ENCODE measurements at regions not wholly inside any gene's neighbourhood (a gene's known extent, or its start where the extent isn't known, plus 50 kb on each side); places are given as distances from the start of the nearest gene placed in this dataset.

GRCh38 chr13:109331011-109331433, 455.4 kb downstream of the IRS2 start:
- H3K27ac ChIP-seq = no peak overlapping the region
- TF ChIP-seq, protein P1, sequence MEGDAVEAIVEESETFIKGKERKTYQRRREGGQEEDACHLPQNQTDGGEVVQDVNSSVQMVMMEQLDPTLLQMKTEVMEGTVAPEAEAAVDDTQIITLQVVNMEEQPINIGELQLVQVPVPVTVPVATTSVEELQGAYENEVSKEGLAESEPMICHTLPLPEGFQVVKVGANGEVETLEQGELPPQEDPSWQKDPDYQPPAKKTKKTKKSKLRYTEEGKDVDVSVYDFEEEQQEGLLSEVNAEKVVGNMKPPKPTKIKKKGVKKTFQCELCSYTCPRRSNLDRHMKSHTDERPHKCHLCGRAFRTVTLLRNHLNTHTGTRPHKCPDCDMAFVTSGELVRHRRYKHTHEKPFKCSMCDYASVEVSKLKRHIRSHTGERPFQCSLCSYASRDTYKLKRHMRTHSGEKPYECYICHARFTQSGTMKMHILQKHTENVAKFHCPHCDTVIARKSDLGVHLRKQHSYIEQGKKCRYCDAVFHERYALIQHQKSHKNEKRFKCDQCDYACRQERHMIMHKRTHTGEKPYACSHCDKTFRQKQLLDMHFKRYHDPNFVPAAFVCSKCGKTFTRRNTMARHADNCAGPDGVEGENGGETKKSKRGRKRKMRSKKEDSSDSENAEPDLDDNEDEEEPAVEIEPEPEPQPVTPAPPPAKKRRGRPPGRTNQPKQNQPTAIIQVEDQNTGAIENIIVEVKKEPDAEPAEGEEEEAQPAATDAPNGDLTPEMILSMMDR (IDR thresholded peaks at IDR 0.05; ENCODE audit: low read depth, low read length) = no peak
- no peaks in the 10 kb centered on the region for H3K9me3 ChIP-seq (ENCODE audit: severe bottlenecking)
- no peak for DNase-seq
- no peaks in the 10 kb centered on the region for H3K27me3 ChIP-seq (ENCODE audit: insufficient read depth, low read depth, severe bottlenecking)
- no peaks in the 10 kb centered on the region for H3K36me3 ChIP-seq
- no peak overlapping the region for H3K4me3 ChIP-seq (ENCODE audit: low read depth, low read length)

DNA sequence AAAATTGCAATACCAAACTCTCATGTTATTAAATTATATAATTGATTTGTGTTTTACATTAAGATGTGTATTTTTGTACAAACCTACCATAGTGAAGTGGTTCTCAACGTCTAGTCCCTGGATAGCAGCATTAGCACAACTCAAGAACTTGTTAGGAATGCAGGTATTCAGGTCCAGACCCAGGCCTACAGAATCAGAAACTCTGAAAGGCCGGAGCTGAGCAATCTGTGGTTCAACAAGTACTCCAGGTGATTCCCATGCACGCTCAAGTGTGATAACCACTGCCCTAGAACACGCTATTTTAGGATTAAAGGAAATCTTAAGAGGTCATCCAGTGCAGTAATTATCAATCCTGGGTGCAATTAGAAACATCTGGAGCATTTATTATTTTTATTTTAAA, 456.3 kb downstream of the IRS2 start:
- H3K27me3 ChIP-seq (ENCODE audit: insufficient read depth, low read depth, severe bottlenecking) = no peaks in the 10 kb centered on the region
- TF ChIP-seq, protein P1 (IDR thresholded peaks at IDR 0.05; ENCODE audit: low read depth, low read length) = no peak
- H3K4me3 ChIP-seq (ENCODE audit: low read depth, low read length) = no peak overlapping the region
- H3K9me3 ChIP-seq (ENCODE audit: severe bottlenecking) = no peaks in the 10 kb centered on the region
- H3K36me3 ChIP-seq = no peaks in the 10 kb centered on the region
- no peak for DNase-seq
- no peak overlapping the region for H3K27ac ChIP-seq

DNA sequence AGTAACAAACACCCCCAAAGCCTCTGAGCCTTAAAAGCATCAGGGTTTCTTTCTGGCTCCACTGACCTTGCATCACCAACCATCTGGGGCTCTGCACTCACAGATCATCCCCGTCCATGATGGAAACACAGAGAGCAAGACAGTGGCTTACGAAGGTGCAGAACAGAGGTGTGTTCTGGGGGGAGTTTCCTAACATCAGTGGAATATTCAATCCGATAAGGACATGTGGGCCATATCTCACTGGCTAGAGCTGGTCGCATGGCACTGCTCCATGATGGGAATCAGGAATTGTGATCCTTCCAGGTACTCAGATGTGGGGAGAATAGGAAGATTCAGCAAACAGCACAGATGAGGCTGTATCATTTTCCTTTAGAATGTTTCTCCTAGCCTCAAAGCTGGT, 457.2 kb downstream of the IRS2 start:
- Histone ChIP-seq H3K27me3 (ENCODE audit: insufficient read depth, low read depth, severe bottlenecking) (no peaks in the 10 kb centered on the region), H3K27ac (no peak overlapping the region), H3K36me3 (no peaks in the 10 kb centered on the region), H3K4me3 (ENCODE audit: low read depth, low read length) (no peak overlapping the region), H3K9me3 (ENCODE audit: severe bottlenecking) (no peaks in the 10 kb centered on the region)
- TF ChIP-seq, protein P1 (IDR thresholded peaks at IDR 0.05; ENCODE audit: low read depth, low read length) = no peak
- DNase-seq = no peak

- H3K9me3 ChIP-seq (ENCODE audit: severe bottlenecking) = no peaks in the 10 kb centered on the region
- no peak overlapping the region for H3K27ac ChIP-seq
- H3K4me3 ChIP-seq (ENCODE audit: low read depth, low read length) = no peak overlapping the region
- TF ChIP-seq, protein P1 (IDR thresholded peaks at IDR 0.05; ENCODE audit: low read depth, low read length) = no peak
- no peaks in the 10 kb centered on the region for H3K27me3 ChIP-seq (ENCODE audit: insufficient read depth, low read depth, severe bottlenecking)
- H3K36me3 ChIP-seq = no peaks in the 10 kb centered on the region
- no peak for DNase-seq
Observed at GRCh38 chr13:109326601-109327000, 459.8 kb downstream of the IRS2 start.

- peaks cover 6% of the 10 kb centered on the region for H3K9me3 ChIP-seq (ENCODE audit: severe bottlenecking)
- no peak for DNase-seq
- H3K27me3 ChIP-seq (ENCODE audit: insufficient read depth, low read depth, severe bottlenecking) = no peaks in the 10 kb centered on the region
- H3K36me3 ChIP-seq = no peaks in the 10 kb centered on the region
- H3K4me3 ChIP-seq (ENCODE audit: low read depth, low read length) = no peak overlapping the region
- TF ChIP-seq, protein P1 (IDR thresholded peaks at IDR 0.05; ENCODE audit: low read depth, low read length) = no peak
- no peak overlapping the region for H3K27ac ChIP-seq
Observed at GRCh38 chr13:109323338-109323737, 463.0 kb downstream of the IRS2 start.

DNA sequence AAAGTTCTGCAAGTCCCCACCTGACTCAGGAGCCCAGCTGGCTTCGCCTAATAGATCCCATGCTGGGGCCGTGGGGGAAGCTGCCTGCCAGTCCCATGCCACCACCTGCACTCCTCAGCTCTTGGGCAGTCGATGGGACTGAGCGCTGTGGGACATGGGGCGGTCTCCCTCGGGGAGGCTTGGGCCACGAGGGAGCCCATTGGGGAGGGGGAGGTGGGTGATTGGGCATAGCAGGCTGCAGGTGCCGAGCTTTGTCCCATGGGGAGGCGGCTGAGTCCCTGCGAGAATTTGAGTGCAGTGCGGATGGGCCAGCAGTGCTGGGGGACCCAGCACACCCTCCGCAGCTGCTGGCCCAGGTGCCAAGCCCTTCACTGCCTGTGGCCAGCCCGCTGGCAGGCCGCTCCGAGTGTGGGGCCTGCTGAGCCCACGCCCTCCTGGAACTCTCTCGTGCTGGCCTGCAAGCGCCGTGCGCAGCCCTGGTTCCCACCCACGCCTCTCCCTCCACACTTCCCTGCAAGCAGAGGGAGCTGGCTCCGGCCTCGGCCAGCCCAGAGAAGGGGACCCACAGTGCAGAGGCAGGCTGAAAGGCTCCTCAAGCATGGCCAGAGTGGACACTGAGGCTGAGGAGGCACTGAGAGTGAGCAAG, 467.3 kb downstream of the IRS2 start:
- Histone ChIP-seq H3K4me3 (ENCODE audit: low read depth, low read length) (no peak overlapping the region), H3K36me3 (no peaks in the 10 kb centered on the region), H3K9me3 (ENCODE audit: severe bottlenecking) (peaks cover 8% of the 10 kb centered on the region), H3K27me3 (ENCODE audit: insufficient read depth, low read depth, severe bottlenecking) (no peaks in the 10 kb centered on the region), H3K27ac (no peak overlapping the region)
- TF ChIP-seq, protein P1 (IDR thresholded peaks at IDR 0.05; ENCODE audit: low read depth, low read length) = no peak
- DNase-seq = no peak
